IgD-negative memory B cell (primary cell): ENCODE measurements at regions not wholly inside any gene's neighbourhood (a gene's known extent, or its start where the extent isn't known, plus 50 kb on each side); places are given as distances from the start of the nearest gene placed in this dataset.

Source experiments
- H3K27ac Mint-ChIP-seq, 3 donors: one replicate each; pipeline ENCODE4 v1.8.0; 2020 to 2022; ENCODE audit warnings: mild to moderate bottlenecking in 3 of 3, mixed read lengths in 3 of 3, moderate library complexity in 1 of 3
- H3K27me3 Mint-ChIP-seq: one replicate; pipeline ENCODE4 v1.8.0; 2021; ENCODE audit warnings: mixed read lengths
- H3K36me3 Mint-ChIP-seq: one replicate; pipeline ENCODE4 v1.8.0; 2020; ENCODE audit warnings: mild to moderate bottlenecking, mixed read lengths
- H3K4me1 Mint-ChIP-seq, 3 donors: one replicate each; pipeline ENCODE4 v1.8.0; 2020 to 2022; ENCODE audit warnings: mixed read lengths in 3 of 3, mild to moderate bottlenecking in 1 of 3
- H3K4me3 Mint-ChIP-seq, 4 donors: one replicate each; pipeline ENCODE4 v1.8.0; 2020 to 2022; ENCODE audit warnings: mild to moderate bottlenecking in 4 of 4, mixed read lengths in 4 of 4, moderate library complexity in 3 of 4
- H3K9me3 Mint-ChIP-seq, 3 donors: one replicate each; pipeline ENCODE4 v1.8.0; 2020 to 2021; ENCODE audit warnings: mixed read lengths in 3 of 3, mild to moderate bottlenecking in 1 of 3

GRCh38 chr9:80040457-80040856, 468.7 kb downstream of the TLE4 start:
- H3K9me3 Mint-ChIP-seq = peaks cover 0 to 4% (median 1%) of the 10 kb centered on the region in 3 donors
- no peak overlapping the region for H3K27ac Mint-ChIP-seq
- H3K36me3 Mint-ChIP-seq = no peaks in the 10 kb centered on the region
- H3K4me3 Mint-ChIP-seq = no peak overlapping the region
- no peaks in the 10 kb centered on the region for H3K27me3 Mint-ChIP-seq
- peaks cover 0 to 3% (median 2%) of the 10 kb centered on the region in 3 donors for H3K4me1 Mint-ChIP-seq

DNA sequence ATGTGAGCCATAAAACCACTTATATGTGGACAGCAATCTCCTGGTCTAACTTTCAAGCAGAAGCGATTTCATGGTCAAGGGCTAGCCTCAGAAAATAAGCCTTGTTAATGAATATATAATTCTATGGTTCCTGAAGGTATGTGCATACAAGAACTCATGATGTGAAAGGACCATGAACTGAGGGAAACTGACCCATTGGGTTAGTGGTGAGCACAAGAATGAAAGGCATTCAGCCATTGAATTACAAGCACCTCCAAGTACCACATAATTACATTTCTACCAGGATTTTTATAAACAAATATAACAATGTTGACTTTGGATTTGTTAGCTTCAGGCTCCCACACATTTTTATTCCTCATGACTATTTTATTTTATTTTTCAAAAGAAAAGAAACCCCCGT, 459.0 kb downstream of the TLE4 start:
- Mint-ChIP-seq H3K36me3 (peaks cover 1% of the 10 kb centered on the region), H3K4me1 (peaks cover 6 to 10% (median 7%) of the 10 kb centered on the region in 3 donors), H3K27me3 (no peaks in the 10 kb centered on the region), H3K27ac (no peak overlapping the region), H3K4me3 (no peak overlapping the region), H3K9me3 (peaks cover 1 to 18% (median 6%) of the 10 kb centered on the region in 3 donors)

- no peak overlapping the region for H3K4me3 Mint-ChIP-seq
- no peaks in the 10 kb centered on the region for H3K27me3 Mint-ChIP-seq
- H3K27ac Mint-ChIP-seq = no peak overlapping the region
- H3K4me1 Mint-ChIP-seq = peaks cover 6 to 11% (median 11%) of the 10 kb centered on the region in 3 donors
- H3K9me3 Mint-ChIP-seq = peaks cover 1 to 12% (median 3%) of the 10 kb centered on the region in 3 donors
- peaks cover 1% of the 10 kb centered on the region for H3K36me3 Mint-ChIP-seq
Observed at GRCh38 chr9:80028501-80028900, 456.7 kb downstream of the TLE4 start.

- Mint-ChIP-seq H3K9me3 (peaks cover 0 to 5% (median 2%) of the 10 kb centered on the region in 3 donors), H3K4me3 (no peak overlapping the region), H3K36me3 (no peaks in the 10 kb centered on the region)
Observed at GRCh38 chr9:80025796-80026520, 454.2 kb downstream of the TLE4 start.

GRCh38 chr9:80025131-80025530, 453.4 kb downstream of the TLE4 start:
- Mint-ChIP-seq H3K27ac (no peak overlapping the region), H3K27me3 (no peaks in the 10 kb centered on the region)

More at GRCh38 chr9:80025796-80026520, 454.2 kb downstream of the TLE4 start:
- peaks cover 6 to 17% (median 11%) of the 10 kb centered on the region in 3 donors for H3K4me1 Mint-ChIP-seq
- H3K27me3 Mint-ChIP-seq = no peaks in the 10 kb centered on the region
- H3K27ac Mint-ChIP-seq = no peak overlapping the region

GRCh38 chr9:80020530-80020929, 448.8 kb downstream of the TLE4 start:
- H3K27me3 Mint-ChIP-seq = no peaks in the 10 kb centered on the region
- H3K4me1 Mint-ChIP-seq = peaks cover 0 to 11% (median 3%) of the 10 kb centered on the region in 3 donors
- no peak overlapping the region for H3K27ac Mint-ChIP-seq
- H3K4me3 Mint-ChIP-seq = no peak overlapping the region
- peaks cover 0 to 2% (median 0%) of the 10 kb centered on the region in 3 donors for H3K9me3 Mint-ChIP-seq
- H3K36me3 Mint-ChIP-seq = no peaks in the 10 kb centered on the region

More at GRCh38 chr9:80025131-80025530, 453.4 kb downstream of the TLE4 start:
- H3K9me3 Mint-ChIP-seq = peaks cover 0 to 5% (median 2%) of the 10 kb centered on the region in 3 donors
- H3K4me1 Mint-ChIP-seq = peaks cover 6 to 18% (median 11%) of the 10 kb centered on the region in 3 donors
- H3K36me3 Mint-ChIP-seq = no peaks in the 10 kb centered on the region
- no peak overlapping the region for H3K4me3 Mint-ChIP-seq

DNA sequence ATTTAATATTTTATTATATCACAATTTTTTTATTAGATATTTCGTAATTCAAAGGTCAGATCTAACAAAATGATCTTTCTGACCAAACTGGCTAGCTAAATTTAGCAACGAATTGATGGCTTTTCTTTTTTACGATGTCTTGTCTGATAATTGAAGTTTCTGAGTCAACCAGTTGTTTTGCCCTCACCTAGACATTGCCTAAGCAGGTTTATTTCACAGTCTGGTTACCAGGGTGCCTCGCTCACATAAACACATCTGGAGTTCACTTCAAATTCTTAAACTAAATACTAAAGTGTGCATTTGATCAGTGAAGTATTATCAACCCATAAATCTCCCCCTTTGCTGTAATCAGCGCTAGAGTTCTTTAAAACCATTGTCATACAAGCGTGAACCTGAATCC, 448.3 kb downstream of the TLE4 start:
- no peak overlapping the region for H3K27ac Mint-ChIP-seq
- peaks cover 0 to 11% (median 0%) of the 10 kb centered on the region in 3 donors for H3K4me1 Mint-ChIP-seq
- H3K36me3 Mint-ChIP-seq = no peaks in the 10 kb centered on the region
- H3K4me3 Mint-ChIP-seq = no peak overlapping the region
- H3K27me3 Mint-ChIP-seq = no peaks in the 10 kb centered on the region
- peaks cover 0 to 2% (median 0%) of the 10 kb centered on the region in 3 donors for H3K9me3 Mint-ChIP-seq

GRCh38 chr9:80013891-80014290, 442.1 kb downstream of the TLE4 start:
- Mint-ChIP-seq H3K4me3 (peak overlapping the region in 1 of 4 donors; percentile 23), H3K27me3 (no peaks in the 10 kb centered on the region), H3K27ac (no peak overlapping the region), H3K36me3 (no peaks in the 10 kb centered on the region), H3K4me1 (peaks cover 2 to 10% (median 9%) of the 10 kb centered on the region in 3 donors), H3K9me3 (peaks cover 1 to 12% (median 2%) of the 10 kb centered on the region in 3 donors)

DNA sequence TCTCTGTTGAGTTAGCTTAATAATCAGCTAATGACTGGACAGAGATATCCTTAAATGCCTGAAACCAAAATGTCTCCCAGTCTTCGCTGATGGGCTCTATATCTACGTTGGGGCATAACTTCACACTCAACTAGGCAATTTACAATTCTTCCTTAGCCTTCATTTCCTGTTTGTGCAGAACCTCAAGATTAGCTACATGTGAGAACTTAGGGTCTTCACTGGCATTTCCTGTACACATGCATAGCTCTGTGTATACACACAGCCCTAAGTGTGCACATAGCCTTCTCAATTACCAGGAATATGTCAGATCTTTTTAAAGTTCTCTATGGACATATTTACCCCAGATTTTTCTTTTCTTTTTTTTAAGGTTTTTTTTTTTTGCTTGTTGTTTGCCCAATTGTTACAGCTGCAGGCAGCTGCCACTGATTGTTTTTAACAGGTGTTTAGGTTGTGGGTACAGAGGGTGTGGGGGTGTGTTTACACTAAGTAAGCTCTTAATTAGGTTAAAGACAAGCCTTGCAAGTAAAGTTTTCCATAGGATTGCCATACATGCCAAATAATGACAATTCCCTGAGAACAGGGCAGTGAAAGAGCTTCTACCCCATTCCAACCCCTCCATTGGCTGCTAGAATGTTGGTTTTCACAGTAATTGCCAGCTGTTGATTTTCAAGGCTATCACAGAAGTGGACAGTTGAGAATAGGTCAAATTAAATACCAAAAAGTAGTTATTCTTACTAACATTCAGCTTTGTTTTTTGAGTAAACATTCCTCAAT, 441.0 kb downstream of the TLE4 start:
- Mint-ChIP-seq H3K36me3 (no peaks in the 10 kb centered on the region), H3K27me3 (no peaks in the 10 kb centered on the region), H3K4me1 (peaks cover 2 to 10% (median 9%) of the 10 kb centered on the region in 3 donors), H3K27ac (no peak overlapping the region), H3K9me3 (peaks cover 1 to 12% (median 2%) of the 10 kb centered on the region in 3 donors), H3K4me3 (peak overlapping the region in 1 of 4 donors; percentile 70)

DNA sequence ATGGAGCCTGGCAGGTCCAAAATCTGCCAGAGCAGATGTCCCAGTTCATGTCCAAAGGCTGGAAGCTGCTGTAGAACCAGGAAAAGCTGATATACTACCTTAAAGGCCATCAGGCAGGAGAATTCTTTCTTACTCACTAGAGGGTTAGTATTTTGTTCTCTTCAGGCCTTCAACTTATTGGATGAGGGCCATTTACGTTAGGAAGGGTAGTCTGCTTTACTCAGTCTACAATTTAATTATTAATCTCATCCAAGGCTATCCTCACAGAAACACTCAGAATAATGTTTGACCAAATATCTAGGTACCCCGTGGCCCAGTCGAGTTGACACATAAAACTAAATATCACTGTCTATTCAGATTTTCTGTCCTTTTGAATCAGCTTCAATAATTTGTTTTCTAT, 437.4 kb downstream of the TLE4 start:
- Mint-ChIP-seq H3K27ac (no peak overlapping the region), H3K4me1 (peaks cover 0 to 11% (median 9%) of the 10 kb centered on the region in 3 donors), H3K9me3 (peaks cover 1 to 12% (median 2%) of the 10 kb centered on the region in 3 donors), H3K36me3 (peaks cover 2% of the 10 kb centered on the region), H3K27me3 (no peaks in the 10 kb centered on the region), H3K4me3 (no peak overlapping the region)

DNA sequence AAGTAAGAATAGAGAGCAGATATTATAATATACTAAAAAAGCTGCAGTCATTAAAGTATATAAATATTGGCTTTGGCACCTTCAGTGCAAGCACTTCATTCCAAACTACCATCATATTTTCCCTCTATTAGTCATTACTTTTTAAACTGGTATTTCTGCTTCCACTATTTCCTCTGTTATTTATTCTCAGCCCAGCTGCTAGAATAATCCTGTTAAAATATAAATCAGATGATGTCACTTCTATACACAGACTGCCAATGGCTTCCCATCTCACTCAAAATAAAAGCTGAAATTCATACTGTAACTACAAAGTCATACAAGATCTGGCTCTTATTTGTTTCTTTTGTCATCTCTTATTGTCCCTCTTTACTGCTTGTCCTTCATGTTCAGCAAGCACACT, 432.9 kb downstream of the TLE4 start:
- Mint-ChIP-seq H3K4me3 (no peak overlapping the region), H3K9me3 (no peaks in the 10 kb centered on the region), H3K4me1 (peaks cover 0 to 1% (median 0%) of the 10 kb centered on the region in 3 donors), H3K27ac (no peak overlapping the region), H3K27me3 (no peaks in the 10 kb centered on the region), H3K36me3 (peaks cover 4% of the 10 kb centered on the region)

GRCh38 chr9:79990536-79990935, 418.8 kb downstream of the TLE4 start:
- H3K9me3 Mint-ChIP-seq = no peaks in the 10 kb centered on the region
- no peaks in the 10 kb centered on the region for H3K27me3 Mint-ChIP-seq
- no peak overlapping the region for H3K27ac Mint-ChIP-seq
- H3K36me3 Mint-ChIP-seq = peaks cover 2% of the 10 kb centered on the region
- H3K4me3 Mint-ChIP-seq = no peak overlapping the region
- peaks cover 0 to 6% (median 0%) of the 10 kb centered on the region in 3 donors for H3K4me1 Mint-ChIP-seq

DNA sequence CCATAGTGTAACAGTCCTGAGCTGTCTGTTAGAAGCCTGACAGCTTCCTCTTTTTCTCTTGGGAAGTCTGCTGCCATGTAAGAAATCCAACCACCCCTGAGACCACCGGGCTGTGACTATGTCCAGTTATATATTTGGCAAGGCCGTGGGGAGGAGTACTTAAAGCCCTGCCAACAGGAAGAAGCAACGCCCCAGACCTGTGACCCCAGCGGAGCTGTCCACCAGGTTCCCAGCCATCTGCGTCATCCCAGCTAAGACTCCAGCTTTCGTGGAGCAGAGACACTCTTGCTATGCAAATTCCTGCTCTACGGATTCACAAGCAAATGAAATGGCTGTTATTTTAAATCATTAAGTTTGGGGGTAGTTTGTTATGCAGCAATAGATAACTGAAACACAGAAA, 417.3 kb downstream of the TLE4 start:
- Mint-ChIP-seq H3K4me3 (no peak overlapping the region), H3K27me3 (no peaks in the 10 kb centered on the region), H3K9me3 (no peaks in the 10 kb centered on the region), H3K36me3 (peaks cover 2% of the 10 kb centered on the region), H3K27ac (no peak overlapping the region), H3K4me1 (peaks cover 0 to 4% (median 0%) of the 10 kb centered on the region in 3 donors)

DNA sequence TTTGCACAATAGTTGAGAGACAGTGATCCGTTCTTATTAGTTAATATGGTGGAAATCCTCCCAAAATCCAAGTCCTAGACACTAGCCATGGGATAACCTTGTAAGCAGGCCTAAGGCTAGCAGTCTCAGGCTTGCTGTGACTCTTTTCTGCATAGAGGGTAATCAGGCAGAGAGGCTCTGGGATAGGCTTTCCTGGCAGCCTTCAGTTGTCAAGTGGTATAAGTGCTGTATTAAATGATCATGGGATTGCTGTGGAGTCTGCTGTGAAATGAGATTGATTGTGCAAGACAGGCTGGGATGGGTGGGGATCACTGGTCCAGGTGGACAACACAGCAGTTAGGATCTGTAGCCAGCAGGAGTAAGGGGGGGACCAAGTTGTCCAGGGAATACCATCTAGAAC, 416.4 kb downstream of the TLE4 start:
- peaks cover 0 to 4% (median 4%) of the 10 kb centered on the region in 3 donors for H3K4me1 Mint-ChIP-seq
- no peak overlapping the region for H3K4me3 Mint-ChIP-seq
- H3K36me3 Mint-ChIP-seq = peaks cover 4% of the 10 kb centered on the region
- H3K27me3 Mint-ChIP-seq = no peaks in the 10 kb centered on the region
- no peak overlapping the region for H3K27ac Mint-ChIP-seq
- no peaks in the 10 kb centered on the region for H3K9me3 Mint-ChIP-seq

DNA sequence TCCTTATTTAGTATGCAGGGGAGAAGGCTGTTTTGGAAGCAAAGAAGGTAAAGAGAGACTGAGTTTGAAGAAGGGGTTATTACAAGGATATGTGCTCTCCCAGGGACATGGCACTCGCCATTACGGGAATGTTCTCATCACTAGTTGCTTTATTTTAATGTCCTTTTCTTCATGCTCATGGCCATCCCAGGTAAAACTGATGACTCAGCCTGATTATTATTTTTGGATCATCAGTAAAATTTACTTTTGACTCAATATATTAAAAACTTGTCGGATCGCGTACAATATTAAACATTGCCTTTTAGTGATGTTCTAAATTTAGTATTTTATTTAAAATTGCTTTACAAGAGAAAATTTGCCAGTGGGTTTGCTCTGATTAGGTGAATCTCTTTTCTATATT, 414.7 kb downstream of the TLE4 start:
- H3K4me1 Mint-ChIP-seq = peaks cover 0 to 5% (median 5%) of the 10 kb centered on the region in 3 donors
- H3K36me3 Mint-ChIP-seq = peaks cover 4% of the 10 kb centered on the region
- no peaks in the 10 kb centered on the region for H3K27me3 Mint-ChIP-seq
- H3K9me3 Mint-ChIP-seq = peaks cover 4 to 8% (median 5%) of the 10 kb centered on the region in 3 donors
- H3K27ac Mint-ChIP-seq = no peak overlapping the region
- H3K4me3 Mint-ChIP-seq = no peak overlapping the region
